ENCODE measurements at regions not wholly inside any gene's neighbourhood (a gene's known extent, or its start where the extent isn't known, plus 50 kb on each side); places are given as distances from the start of the nearest gene placed in this dataset.

DNA sequence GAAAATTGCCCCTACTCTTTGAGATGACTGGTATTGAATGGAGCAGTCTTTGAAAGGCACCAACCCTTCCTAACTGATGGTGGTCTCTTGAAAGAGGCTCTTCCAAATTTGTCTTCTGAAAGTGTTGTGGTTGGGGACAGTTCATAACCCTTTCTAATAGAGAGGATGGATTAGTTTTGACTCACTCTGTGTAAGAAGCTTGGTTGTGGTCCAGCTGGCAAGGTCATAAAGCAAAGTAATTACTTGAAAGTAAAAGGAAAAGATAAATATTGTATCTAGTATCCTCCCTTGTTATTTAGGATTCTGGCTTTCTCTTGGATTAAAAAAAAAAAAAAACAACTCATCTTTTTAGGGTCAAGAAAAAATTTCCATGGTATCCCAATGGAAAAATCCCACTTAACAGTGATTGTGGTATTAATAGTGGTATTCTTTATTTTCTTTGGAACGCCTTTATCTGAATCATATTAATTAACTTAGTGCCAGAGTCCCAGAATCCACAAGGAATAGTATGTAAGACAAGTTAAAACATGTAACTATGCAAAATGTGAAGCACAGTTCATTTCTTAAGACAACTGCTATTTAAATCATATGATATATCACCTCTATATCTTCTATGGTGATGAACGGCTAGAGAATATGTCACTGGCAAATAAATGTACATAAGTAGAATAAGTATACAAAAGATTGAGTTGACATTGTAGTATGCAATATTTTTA, 469.3 kb upstream of the CDIN1 start (continued):
- TF ChIP-seq, protein P1, sequence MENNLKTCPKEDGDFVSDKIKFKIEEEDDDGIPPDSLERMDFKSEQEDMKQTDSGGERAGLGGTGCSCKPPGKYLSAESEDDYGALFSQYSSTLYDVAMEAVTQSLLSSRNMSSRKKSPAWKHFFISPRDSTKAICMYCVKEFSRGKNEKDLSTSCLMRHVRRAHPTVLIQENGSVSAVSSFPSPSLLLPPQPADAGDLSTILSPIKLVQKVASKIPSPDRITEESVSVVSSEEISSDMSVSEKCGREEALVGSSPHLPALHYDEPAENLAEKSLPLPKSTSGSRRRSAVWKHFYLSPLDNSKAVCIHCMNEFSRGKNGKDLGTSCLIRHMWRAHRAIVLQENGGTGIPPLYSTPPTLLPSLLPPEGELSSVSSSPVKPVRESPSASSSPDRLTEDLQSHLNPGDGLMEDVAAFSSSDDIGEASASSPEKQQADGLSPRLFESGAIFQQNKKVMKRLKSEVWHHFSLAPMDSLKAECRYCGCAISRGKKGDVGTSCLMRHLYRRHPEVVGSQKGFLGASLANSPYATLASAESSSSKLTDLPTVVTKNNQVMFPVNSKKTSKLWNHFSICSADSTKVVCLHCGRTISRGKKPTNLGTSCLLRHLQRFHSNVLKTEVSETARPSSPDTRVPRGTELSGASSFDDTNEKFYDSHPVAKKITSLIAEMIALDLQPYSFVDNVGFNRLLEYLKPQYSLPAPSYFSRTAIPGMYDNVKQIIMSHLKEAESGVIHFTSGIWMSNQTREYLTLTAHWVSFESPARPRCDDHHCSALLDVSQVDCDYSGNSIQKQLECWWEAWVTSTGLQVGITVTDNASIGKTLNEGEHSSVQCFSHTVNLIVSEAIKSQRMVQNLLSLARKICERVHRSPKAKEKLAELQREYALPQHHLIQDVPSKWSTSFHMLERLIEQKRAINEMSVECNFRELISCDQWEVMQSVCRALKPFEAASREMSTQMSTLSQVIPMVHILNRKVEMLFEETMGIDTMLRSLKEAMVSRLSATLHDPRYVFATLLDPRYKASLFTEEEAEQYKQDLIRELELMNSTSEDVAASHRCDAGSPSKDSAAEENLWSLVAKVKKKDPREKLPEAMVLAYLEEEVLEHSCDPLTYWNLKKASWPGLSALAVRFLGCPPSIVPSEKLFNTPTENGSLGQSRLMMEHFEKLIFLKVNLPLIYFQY (CRISPR knock-in tag; IDR thresholded peaks at IDR 0.05; ENCODE audit: borderline replicate concordance), result no peak
- TF ChIP-seq ZNF788 (CRISPR knock-in tag; IDR thresholded peaks at IDR 0.05; ENCODE audit: borderline replicate concordance) (no peak), ZNF747 (CRISPR knock-in tag; IDR thresholded peaks at IDR 0.05; ENCODE audit: borderline replicate concordance) (no peak)
- TF ChIP-seq, protein P2, sequence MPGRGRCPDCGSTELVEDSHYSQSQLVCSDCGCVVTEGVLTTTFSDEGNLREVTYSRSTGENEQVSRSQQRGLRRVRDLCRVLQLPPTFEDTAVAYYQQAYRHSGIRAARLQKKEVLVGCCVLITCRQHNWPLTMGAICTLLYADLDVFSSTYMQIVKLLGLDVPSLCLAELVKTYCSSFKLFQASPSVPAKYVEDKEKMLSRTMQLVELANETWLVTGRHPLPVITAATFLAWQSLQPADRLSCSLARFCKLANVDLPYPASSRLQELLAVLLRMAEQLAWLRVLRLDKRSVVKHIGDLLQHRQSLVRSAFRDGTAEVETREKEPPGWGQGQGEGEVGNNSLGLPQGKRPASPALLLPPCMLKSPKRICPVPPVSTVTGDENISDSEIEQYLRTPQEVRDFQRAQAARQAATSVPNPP (CRISPR knock-in tag; IDR thresholded peaks at IDR 0.05), result no peak
- TF ChIP-seq, protein P3, sequence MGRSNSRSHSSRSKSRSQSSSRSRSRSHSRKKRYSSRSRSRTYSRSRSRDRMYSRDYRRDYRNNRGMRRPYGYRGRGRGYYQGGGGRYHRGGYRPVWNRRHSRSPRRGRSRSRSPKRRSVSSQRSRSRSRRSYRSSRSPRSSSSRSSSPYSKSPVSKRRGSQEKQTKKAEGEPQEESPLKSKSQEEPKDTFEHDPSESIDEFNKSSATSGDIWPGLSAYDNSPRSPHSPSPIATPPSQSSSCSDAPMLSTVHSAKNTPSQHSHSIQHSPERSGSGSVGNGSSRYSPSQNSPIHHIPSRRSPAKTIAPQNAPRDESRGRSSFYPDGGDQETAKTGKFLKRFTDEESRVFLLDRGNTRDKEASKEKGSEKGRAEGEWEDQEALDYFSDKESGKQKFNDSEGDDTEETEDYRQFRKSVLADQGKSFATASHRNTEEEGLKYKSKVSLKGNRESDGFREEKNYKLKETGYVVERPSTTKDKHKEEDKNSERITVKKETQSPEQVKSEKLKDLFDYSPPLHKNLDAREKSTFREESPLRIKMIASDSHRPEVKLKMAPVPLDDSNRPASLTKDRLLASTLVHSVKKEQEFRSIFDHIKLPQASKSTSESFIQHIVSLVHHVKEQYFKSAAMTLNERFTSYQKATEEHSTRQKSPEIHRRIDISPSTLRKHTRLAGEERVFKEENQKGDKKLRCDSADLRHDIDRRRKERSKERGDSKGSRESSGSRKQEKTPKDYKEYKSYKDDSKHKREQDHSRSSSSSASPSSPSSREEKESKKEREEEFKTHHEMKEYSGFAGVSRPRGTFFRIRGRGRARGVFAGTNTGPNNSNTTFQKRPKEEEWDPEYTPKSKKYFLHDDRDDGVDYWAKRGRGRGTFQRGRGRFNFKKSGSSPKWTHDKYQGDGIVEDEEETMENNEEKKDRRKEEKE (IDR thresholded peaks at IDR 0.05), result no peak

All from HepG2 (cell line).